Rectal smooth muscle tissue (tissue), 1 donor: ENCODE measurements at regions not wholly inside any gene's neighbourhood (a gene's known extent, or its start where the extent isn't known, plus 50 kb on each side); places are given as distances from the start of the nearest gene placed in this dataset.

ENCODE experiments used
- H3K27ac ChIP-seq: one replicate; pipeline ENCODE4 v1.7.0; 2013; ENCODE audit warnings: low read depth, low read length, inconsistent platforms
- H3K27me3 ChIP-seq: one replicate; pipeline ENCODE4 v1.7.0; 2013; ENCODE audit warnings: low read length; ENCODE audit not compliant: control insufficient read depth, insufficient read depth
- H3K36me3 ChIP-seq: one replicate; pipeline ENCODE4 v1.7.0; 2013; ENCODE audit warnings: low read length; ENCODE audit not compliant: control insufficient read depth, insufficient read depth
- H3K4me1 ChIP-seq: one replicate; pipeline ENCODE4 v1.7.0; 2013; ENCODE audit warnings: low read length; ENCODE audit not compliant: control insufficient read depth, insufficient read depth
- H3K4me3 ChIP-seq: one replicate; pipeline ENCODE4 v1.7.0; 2013; ENCODE audit warnings: low read length
- H3K9ac ChIP-seq: one replicate; pipeline ENCODE4 v1.7.0; 2013; ENCODE audit warnings: low read length

DNA sequence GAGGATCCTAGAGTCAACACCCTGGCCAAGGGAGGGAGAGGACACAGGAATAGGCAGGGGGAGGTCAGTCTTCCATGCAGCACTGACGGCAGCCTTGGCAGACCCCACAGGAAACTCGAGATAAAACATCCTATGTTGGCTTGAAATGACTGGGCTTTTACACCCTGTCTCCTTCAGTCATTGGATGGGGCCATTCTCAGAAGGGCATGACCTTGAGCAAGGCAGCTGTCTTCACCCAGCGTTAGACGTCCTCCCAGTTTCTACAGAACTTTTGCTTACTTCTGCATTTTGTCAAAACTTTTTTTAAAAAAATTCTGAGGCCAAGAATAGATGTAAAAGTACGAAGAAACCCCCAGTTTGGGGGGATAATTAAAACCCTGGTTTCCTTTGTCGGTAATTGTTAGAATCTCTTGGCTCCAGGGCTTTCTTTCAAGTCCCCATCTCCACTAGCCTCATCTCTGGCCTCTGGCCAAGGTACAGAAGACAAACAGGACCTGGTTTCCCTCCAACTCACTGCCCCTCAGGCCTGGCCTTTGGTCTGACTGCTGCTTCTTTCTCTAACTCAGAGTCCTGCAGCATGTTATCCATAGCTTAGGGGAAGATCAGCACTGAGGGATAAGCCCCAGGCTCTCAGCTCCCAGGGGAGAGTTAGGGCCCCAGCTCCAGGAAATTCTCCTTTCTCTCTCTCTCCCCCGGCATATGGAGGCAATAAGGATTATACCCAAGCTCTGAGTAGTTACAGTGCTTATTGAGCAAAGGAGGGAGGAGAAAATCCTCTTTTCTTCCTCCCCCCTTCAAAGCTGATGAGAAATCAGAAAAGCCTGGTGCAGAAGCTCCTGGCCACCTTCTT is 51.6 kb upstream of the KCND3 start:
- no peak overlapping the region for H3K9ac ChIP-seq
- H3K27ac ChIP-seq: no peak overlapping the region
- H3K27me3 ChIP-seq: no peaks in the 10 kb centered on the region
- H3K36me3 ChIP-seq: no peaks in the 10 kb centered on the region
- H3K4me3 ChIP-seq: no peak overlapping the region
- H3K4me1 ChIP-seq: no peaks in the 10 kb centered on the region

DNA sequence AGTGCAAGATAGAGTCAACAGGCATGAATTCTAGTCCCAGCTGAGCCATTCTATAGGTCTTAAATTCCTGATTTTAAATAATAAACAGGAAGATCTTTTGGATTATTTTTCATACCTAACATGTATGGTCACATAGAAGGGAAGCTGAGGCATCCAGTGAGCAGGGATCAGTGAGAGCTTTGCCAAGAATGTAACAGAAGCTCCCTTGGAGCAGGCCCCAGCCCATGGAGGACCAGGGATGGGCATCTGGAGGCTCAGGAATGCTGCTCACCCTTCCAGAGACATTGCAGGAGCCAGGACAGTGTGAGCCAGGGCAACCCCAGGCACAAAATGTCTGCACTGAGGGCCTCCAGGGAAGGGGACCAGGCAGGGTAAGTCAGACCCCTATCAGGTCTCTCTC is 54.4 kb upstream of the KCND3 start:
- Histone ChIP-seq H3K36me3 (no peaks in the 10 kb centered on the region), H3K9ac (no peak overlapping the region), H3K27ac (no peak overlapping the region), H3K27me3 (no peaks in the 10 kb centered on the region), H3K4me1 (no peaks in the 10 kb centered on the region), H3K4me3 (no peak overlapping the region)

DNA sequence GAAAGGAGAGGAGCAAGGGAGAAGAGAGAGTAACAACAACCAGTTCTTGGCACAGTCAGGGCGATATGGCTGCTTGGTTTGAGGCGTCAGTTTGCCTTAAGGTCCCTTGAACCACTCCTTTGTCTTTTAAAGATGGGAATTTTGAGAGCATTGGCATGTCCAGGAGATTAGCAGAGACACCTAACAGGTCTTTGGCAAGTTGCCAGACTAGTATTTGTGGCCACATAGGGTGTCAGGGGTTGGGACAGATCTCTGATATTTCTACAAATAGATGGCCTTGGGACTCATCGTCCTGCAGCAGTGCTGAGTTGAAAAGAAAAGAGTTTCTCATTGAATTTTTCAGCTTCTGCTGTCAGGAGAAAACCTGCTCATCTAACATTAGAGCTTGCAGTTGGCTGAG is 55.3 kb upstream of the KCND3 start:
- Histone ChIP-seq H3K4me3 (no peak overlapping the region), H3K36me3 (no peaks in the 10 kb centered on the region), H3K27ac (no peak overlapping the region), H3K27me3 (no peaks in the 10 kb centered on the region), H3K4me1 (no peaks in the 10 kb centered on the region), H3K9ac (no peak overlapping the region)

DNA sequence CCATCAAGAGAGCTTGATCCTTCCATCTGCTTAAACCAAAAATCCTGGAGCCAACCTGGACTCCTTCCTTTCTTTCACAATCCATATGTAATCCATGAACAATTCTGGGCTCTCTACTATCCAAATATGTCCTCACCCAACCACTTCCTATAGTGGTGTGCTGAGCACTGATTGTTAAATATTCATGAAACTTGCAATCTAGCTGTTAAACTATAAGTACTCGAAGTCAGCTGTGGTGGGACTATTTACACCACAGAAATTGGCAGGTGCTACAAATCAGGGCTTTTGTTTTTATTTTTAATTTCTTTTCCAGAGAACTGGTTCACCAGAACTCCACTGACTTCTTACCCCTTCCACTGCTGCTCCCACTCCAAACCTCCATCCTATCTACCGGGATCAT is 57.2 kb upstream of the KCND3 start:
- H3K27ac ChIP-seq: no peak overlapping the region
- no peaks in the 10 kb centered on the region for H3K27me3 ChIP-seq
- H3K9ac ChIP-seq: no peak overlapping the region

DNA sequence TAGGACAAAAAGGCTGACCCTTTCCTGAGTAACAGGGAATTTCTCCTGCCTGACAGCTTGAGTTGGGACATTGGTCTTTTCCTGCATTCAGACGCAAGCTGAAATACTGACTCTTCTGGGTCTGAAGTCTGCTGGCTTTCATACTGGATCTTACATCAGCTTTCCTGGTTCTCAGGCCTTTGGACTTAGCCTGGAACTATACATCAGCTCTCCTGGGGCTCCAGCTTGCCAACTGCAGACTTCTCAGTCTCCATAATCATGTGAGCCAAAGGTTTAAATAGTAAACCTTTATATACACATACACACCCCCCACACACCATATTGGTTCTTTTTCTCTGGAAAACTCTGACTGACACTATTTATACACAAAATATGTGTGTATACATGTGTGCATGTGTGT is 59.0 kb upstream of the KCND3 start:
- Histone ChIP-seq H3K9ac (no peak overlapping the region), H3K36me3 (no peaks in the 10 kb centered on the region), H3K4me1 (no peaks in the 10 kb centered on the region), H3K27me3 (no peaks in the 10 kb centered on the region), H3K4me3 (no peak overlapping the region), H3K27ac (no peak overlapping the region)

More for the DNA sequence above, 57.2 kb upstream of the KCND3 start:
- H3K36me3 ChIP-seq: no peaks in the 10 kb centered on the region
- H3K4me1 ChIP-seq: no peaks in the 10 kb centered on the region
- no peak overlapping the region for H3K4me3 ChIP-seq

DNA sequence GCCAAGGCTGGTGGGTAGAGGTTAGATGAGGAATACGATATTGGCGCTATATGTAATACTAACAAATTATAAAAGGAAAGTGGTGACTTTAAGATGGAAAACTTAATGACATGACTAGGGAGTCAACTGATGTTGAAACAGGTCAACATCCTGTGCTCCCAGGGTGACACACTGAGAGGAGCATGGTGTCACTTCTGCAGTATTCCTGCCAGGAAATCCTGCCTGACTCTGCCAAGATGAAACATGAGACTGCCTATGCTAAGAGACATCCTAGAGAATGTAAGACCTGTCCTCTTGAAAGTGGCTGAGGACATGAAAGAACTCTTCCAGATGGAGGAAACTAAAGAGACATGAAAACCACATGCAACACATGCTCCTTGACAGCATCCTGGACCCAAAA is 65.0 kb upstream of the KCND3 start:
- Histone ChIP-seq H3K36me3 (no peaks in the 10 kb centered on the region), H3K4me3 (no peak overlapping the region), H3K27me3 (no peaks in the 10 kb centered on the region), H3K4me1 (no peaks in the 10 kb centered on the region), H3K27ac (no peak overlapping the region), H3K9ac (no peak overlapping the region)

DNA sequence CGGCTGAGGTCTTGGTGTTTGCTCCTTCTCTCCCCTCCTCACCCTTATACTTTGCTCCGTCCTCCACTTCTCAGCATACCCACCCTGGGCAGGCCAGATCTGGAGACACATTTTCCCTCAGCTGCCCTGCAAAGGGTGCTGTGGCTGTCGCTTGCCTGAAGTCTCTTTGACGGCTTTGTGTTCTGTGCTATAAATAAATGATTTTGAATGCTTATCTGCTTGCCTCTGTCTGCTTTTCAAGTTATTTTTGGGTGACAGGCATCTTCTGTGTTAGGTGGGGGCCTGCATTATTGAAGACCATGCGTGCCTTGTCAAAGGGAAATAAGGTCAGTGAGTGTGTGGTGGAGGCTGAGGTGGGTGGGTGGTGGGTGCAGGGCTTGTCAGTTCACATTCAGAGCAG is 66.9 kb upstream of the KCND3 start:
- Histone ChIP-seq H3K27me3 (no peaks in the 10 kb centered on the region), H3K27ac (no peak overlapping the region), H3K4me1 (no peaks in the 10 kb centered on the region), H3K36me3 (no peaks in the 10 kb centered on the region), H3K4me3 (no peak overlapping the region), H3K9ac (no peak overlapping the region)

DNA sequence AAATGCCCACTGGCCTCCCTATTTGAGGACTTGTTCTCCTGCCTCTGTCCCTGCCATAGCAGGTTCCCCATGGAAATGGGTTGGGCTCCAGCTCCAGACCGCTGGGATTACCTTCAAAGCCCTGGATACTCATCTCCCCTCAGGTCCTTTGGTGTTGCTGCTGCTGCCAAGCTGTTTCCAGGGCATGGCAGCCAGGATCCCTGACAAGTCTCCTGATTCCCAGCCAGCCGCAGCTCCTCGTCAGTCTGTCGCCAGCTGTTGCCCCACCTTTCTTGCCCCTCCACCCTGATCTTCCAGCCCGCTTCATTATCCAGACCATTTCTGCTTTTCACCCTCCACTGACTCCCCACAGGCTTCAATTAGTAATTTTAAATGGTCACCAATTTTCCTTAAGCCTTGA is 68.3 kb upstream of the KCND3 start:
- Histone ChIP-seq H3K9ac (no peak overlapping the region), H3K36me3 (no peaks in the 10 kb centered on the region), H3K27ac (no peak overlapping the region), H3K27me3 (no peaks in the 10 kb centered on the region), H3K4me1 (no peaks in the 10 kb centered on the region), H3K4me3 (no peak overlapping the region)

DNA sequence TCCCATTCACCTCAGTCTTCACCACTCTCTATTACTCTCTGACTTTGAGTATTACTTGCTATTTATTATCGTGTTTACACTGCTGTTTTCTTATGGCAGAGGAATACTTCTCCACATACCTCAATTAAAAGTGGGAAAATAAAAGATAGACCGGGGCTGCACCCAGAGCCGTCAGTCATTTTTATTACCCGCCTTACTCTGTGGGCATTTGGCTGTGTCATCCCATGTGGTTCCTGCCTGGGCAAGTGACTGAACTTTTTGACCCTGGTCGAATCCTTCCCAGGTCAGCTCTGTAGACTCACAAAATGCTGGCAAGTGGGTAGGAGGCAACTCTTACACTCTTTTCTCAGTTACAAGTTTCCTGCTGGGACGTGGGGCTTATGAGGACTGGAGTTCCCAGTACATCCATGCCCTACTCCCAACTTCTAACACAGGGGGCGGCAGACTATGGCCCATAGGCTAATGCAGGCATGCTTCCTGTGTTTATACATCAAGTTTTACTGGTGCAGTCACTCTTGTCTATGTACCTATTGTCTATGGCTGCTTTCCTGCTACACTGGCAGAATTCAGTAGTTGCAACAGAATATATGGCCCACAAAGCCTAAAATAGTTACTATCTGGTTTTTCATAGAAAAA is 69.5 kb upstream of the KCND3 start:
- H3K4me1 ChIP-seq: no peaks in the 10 kb centered on the region
- no peak overlapping the region for H3K27ac ChIP-seq
- no peaks in the 10 kb centered on the region for H3K36me3 ChIP-seq
- no peaks in the 10 kb centered on the region for H3K27me3 ChIP-seq
- no peak overlapping the region for H3K9ac ChIP-seq
- no peak overlapping the region for H3K4me3 ChIP-seq

DNA sequence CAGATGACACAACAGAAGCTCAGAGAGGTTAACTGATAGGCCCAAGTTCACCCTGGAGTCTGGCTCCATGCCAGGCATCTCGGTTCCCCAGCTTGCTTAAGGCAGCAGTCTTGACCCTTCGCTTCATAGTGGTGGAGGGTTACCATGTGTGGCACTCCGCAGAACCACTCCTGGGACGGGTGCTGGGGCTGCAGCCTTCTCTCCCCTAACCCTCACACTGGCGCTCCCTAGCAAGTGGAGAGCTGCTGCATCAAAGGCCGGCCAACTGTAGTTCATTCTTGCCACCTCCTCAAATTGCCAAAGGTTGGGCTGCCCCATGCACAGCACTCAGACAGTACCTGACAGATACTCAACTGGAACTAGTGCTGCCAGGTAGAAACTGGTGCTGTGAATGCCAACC is 70.2 kb upstream of the KCND3 start:
- Histone ChIP-seq H3K9ac (no peak overlapping the region), H3K27ac (no peak overlapping the region), H3K4me3 (no peak overlapping the region), H3K36me3 (no peaks in the 10 kb centered on the region), H3K4me1 (no peaks in the 10 kb centered on the region), H3K27me3 (no peaks in the 10 kb centered on the region)

DNA sequence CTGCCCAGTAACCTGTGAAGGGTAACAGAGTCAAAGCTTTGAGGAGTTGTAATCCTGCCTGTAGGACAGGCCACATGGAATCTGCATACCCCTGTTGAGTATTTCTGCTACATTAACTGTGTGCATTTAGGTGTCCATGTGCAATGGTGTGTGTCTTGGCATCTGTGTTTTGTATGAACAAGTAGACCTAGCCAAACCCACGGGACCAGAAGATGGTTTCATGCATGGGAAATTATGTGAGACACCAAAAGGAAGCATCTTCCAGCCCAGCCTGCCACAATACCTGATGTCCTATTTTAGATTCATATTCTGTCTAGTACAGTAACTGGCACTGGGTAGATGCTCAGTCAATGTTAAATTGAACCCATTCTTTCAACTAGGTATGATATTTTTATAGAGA is 70.8 kb upstream of the KCND3 start:
- H3K4me3 ChIP-seq: no peak overlapping the region
- no peaks in the 10 kb centered on the region for H3K4me1 ChIP-seq
- no peaks in the 10 kb centered on the region for H3K27me3 ChIP-seq
- no peak overlapping the region for H3K27ac ChIP-seq
- no peak overlapping the region for H3K9ac ChIP-seq
- H3K36me3 ChIP-seq: no peaks in the 10 kb centered on the region

DNA sequence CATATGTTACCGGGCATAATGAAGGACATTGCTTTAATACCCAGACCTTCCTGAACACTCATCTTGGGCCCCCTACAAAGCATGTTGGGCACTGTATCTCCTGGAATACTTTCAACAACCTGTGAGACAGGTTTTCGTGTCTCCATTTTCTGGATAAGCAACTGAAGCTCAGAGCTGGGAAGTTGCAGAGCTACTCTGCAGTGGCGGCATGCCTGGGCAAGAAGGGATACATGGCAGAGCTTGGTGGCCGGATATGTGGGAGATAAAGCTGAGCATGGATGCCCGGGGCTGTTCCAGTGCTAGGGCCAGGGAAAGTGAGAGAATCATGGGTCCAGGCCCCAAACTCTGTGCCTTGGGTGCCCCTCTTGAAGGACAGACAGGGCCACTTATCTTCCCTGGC is 71.6 kb upstream of the KCND3 start:
- H3K27ac ChIP-seq: no peak overlapping the region
- H3K9ac ChIP-seq: no peak overlapping the region
- H3K4me3 ChIP-seq: no peak overlapping the region
- H3K27me3 ChIP-seq: no peaks in the 10 kb centered on the region
- H3K36me3 ChIP-seq: no peaks in the 10 kb centered on the region
- no peaks in the 10 kb centered on the region for H3K4me1 ChIP-seq

DNA sequence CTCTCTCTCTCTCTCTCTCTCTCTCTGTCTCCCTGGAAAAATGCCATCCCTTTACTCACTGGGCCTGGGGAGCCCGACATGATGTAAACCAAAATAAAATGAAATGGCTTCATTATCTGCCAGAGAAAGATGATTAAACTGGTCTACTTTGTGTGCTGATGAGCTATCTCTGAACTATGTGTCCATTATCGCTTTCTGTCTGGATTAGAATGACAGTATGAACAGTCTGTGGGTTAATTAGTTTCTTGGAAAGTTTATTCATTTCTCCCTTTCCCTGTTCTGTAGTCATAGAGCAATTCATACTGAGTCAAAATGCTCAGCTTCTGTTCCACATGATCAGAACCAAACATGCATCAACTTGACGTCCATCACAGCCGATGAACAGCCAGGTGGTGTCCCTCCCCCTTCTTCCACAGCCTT is 72.4 kb upstream of the KCND3 start:
- H3K27ac ChIP-seq: no peak overlapping the region
- H3K4me1 ChIP-seq: no peaks in the 10 kb centered on the region
- no peaks in the 10 kb centered on the region for H3K27me3 ChIP-seq
- H3K36me3 ChIP-seq: no peaks in the 10 kb centered on the region
- no peak overlapping the region for H3K9ac ChIP-seq
- H3K4me3 ChIP-seq: no peak overlapping the region
